LNCAP (cell line): ENCODE measurements at regions not wholly inside any gene's neighbourhood (a gene's known extent, or its start where the extent isn't known, plus 50 kb on each side); places are given as distances from the start of the nearest gene placed in this dataset.

ENCODE experiments used
- CTCF ChIP-seq: fragments of 450-650 bp; IDR thresholded peaks from 2 replicates; pipeline ENCODE4 v1.5.1; 2017; ENCODE audit warnings: mild to moderate bottlenecking

- no peak for TF ChIP-seq CTCF
These were observed 63.0 kb upstream of the FZD8 start for GRCh38 chr10:35705051-35705450.

GRCh38 chr10:35704401-35704800, 62.3 kb upstream of the FZD8 start:
- no peak for TF ChIP-seq CTCF

- no peak for TF ChIP-seq CTCF
These were observed 58.4 kb upstream of the FZD8 start for GRCh38 chr10:35700487-35700882.

GRCh38 chr10:35699848-35700486, 57.9 kb upstream of the FZD8 start:
- no peak for TF ChIP-seq CTCF

- TF ChIP-seq CTCF, result no peak
These were observed 54.5 kb upstream of the FZD8 start for GRCh38 chr10:35696392-35697287.

- TF ChIP-seq CTCF, result no peak
These were observed 51.7 kb upstream of the FZD8 start for GRCh38 chr10:35693800-35694199.
